Breast epithelium (tissue), 3 donors: ENCODE measurements at regions not wholly inside any gene's neighbourhood (a gene's known extent, or its start where the extent isn't known, plus 50 kb on each side); places are given as distances from the start of the nearest gene placed in this dataset.

ENCODE experiments used
- POLR2A ChIP-seq: fragments of 450-650 bp; IDR thresholded peaks from one replicate; pipeline ENCODE4 v1.6.1; 2016; ENCODE audit warnings: antibody characterized with exemption, mild to moderate bottlenecking, moderate library complexity
- TF ChIP-seq, protein P1 (sequence below), 3 donors: fragments of 450-650 bp; IDR thresholded peaks; one replicate each; pipeline ENCODE4 v1.5.1; 2016 to 2017; ENCODE audit warnings: antibody characterized with exemption in 3 of 3, mild to moderate bottlenecking in 3 of 3, moderate library complexity in 3 of 3

DNA sequence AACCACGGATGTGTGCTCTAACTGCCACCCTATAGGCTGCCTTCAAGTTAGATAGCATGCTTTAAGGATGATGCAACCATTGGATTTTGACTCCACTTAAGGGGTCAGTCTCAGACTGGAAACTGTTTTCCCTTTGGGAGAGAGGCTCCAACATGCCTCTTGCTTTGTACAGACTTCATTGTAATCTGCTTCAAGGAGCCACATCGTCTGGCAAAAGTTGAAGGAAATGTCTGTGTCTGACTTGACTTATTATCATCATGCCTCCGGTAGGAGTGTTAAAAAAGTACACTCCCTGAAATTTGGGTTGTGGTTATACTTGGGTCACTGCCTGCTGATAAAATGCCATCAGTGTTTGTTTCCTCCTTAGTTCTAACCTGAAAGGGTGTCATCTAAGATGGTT is 245.4 kb upstream of the CDIN1 start:
- TF ChIP-seq, protein P1, sequence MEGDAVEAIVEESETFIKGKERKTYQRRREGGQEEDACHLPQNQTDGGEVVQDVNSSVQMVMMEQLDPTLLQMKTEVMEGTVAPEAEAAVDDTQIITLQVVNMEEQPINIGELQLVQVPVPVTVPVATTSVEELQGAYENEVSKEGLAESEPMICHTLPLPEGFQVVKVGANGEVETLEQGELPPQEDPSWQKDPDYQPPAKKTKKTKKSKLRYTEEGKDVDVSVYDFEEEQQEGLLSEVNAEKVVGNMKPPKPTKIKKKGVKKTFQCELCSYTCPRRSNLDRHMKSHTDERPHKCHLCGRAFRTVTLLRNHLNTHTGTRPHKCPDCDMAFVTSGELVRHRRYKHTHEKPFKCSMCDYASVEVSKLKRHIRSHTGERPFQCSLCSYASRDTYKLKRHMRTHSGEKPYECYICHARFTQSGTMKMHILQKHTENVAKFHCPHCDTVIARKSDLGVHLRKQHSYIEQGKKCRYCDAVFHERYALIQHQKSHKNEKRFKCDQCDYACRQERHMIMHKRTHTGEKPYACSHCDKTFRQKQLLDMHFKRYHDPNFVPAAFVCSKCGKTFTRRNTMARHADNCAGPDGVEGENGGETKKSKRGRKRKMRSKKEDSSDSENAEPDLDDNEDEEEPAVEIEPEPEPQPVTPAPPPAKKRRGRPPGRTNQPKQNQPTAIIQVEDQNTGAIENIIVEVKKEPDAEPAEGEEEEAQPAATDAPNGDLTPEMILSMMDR (IDR thresholded peaks at IDR 0.05), result no peak
- no peak for TF ChIP-seq POLR2A
